ENCODE measurements at regions not wholly inside any gene's neighbourhood (a gene's known extent, or its start where the extent isn't known, plus 50 kb on each side); places are given as distances from the start of the nearest gene placed in this dataset.

DNA sequence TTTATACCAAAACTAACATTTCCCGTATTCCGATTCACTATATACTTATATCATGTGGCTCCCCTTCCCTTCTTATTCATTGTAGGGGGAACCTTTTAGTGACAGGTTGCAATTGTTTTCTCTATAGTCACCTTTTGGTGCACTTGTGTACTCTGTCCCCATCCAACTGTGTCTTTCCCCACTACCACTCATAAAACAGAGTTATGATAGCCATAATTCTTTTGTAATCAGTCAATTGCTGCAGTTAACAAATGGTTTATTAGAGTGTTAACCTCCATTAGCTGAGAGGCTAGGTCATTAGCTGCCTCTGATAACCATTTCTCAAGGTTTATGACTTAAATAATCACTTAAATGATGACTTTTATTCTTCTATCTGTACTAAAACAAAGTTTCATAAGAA lies 338.1 kb upstream of the SEL1L start:
- TF ChIP-seq POLR2A (IDR thresholded peaks at IDR 0.05; ENCODE audit: low read depth, low read length) (no peak), POLR2AphosphoS5 (IDR thresholded peaks at IDR 0.05; ENCODE audit: low read depth, low read length) (no peak), TAF1 (IDR thresholded peaks at IDR 0.05; ENCODE audit: borderline replicate concordance, low read depth, low read length) (no peak)
